Kidney epithelial cell (primary cell): ENCODE measurements at regions not wholly inside any gene's neighbourhood (a gene's known extent, or its start where the extent isn't known, plus 50 kb on each side); places are given as distances from the start of the nearest gene placed in this dataset.
A peak's percentile ranks its signal among the peaks of the same experiment; 100 is the strongest.

ENCODE experiments used
- DNase-seq: peaks from one replicate; pipeline ENCODE4 v3.0.0-alpha.2; 2010; ENCODE audit warnings: low read depth
- H3K27me3 ChIP-seq: 2 replicates; pipeline ENCODE4 v1.6.0; 2011; ENCODE audit warnings: low read length; ENCODE audit not compliant: control insufficient read depth, insufficient read depth
- H3K36me3 ChIP-seq: 2 replicates; pipeline ENCODE4 v1.5.1; 2011; ENCODE audit warnings: low read length; ENCODE audit not compliant: control insufficient read depth, insufficient read depth
- H3K4me3 ChIP-seq: 2 replicates; pipeline ENCODE4 v1.5.1; 2011; ENCODE audit warnings: low read depth, mild to moderate bottlenecking, control low read depth, low read length
- TF ChIP-seq, protein P1 (sequence below): IDR thresholded peaks from 2 replicates; pipeline ENCODE4 v1.5.1; 2011; ENCODE audit warnings: mild to moderate bottlenecking, moderate library complexity, low read length, control low read depth, inconsistent platforms; ENCODE audit not compliant: insufficient read depth, poor library complexity, severe bottlenecking

DNA sequence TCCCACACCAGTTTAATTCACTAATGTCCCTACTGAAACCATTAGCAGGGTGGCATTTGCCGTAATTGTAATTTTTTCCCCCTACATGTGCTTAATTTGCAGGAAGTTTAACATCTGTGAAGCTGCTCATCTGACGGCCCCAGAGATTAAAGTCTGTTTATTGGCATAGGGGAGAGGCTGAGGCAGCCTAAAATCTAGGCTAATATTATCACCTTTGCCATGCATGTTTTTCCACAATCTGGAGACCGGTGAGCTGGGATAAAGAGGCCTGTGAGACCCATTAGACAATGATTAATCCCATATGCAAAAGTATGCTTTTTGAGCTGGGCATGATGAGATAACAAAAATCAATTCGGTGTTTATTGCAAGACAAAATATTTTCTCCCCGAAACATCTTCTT lies 561.2 kb upstream of the ALCAM start:
- TF ChIP-seq, protein P1, sequence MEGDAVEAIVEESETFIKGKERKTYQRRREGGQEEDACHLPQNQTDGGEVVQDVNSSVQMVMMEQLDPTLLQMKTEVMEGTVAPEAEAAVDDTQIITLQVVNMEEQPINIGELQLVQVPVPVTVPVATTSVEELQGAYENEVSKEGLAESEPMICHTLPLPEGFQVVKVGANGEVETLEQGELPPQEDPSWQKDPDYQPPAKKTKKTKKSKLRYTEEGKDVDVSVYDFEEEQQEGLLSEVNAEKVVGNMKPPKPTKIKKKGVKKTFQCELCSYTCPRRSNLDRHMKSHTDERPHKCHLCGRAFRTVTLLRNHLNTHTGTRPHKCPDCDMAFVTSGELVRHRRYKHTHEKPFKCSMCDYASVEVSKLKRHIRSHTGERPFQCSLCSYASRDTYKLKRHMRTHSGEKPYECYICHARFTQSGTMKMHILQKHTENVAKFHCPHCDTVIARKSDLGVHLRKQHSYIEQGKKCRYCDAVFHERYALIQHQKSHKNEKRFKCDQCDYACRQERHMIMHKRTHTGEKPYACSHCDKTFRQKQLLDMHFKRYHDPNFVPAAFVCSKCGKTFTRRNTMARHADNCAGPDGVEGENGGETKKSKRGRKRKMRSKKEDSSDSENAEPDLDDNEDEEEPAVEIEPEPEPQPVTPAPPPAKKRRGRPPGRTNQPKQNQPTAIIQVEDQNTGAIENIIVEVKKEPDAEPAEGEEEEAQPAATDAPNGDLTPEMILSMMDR = no peak

DNA sequence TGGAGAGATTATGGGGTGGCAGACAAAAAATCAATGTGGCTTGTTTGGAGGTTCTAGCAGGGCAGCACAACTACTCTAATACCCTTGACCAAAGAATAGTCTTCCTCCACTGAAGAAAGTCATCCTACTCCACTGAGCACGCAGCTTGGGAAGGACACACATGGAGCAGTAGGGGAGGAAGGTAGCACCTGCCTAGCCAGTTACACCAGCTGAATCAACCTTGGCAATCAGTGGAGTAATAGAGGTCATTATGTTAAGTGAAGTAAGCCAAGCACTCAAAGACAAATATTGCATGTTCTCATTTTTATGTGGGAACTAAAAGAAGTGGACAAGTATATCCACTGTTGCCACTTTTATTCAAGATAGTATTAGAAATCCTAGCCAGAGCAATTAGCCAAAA lies 555.8 kb upstream of the ALCAM start:
- no peak for DNase-seq
- TF ChIP-seq, protein P1 = no peak
- H3K27me3 ChIP-seq = no peaks in the 10 kb centered on the region

More for the DNA sequence above, 561.2 kb upstream of the ALCAM start:
- H3K4me3 ChIP-seq = no peak overlapping the region
- H3K27me3 ChIP-seq = no peaks in the 10 kb centered on the region
- H3K36me3 ChIP-seq = no peaks in the 10 kb centered on the region
- no peak for DNase-seq

DNA sequence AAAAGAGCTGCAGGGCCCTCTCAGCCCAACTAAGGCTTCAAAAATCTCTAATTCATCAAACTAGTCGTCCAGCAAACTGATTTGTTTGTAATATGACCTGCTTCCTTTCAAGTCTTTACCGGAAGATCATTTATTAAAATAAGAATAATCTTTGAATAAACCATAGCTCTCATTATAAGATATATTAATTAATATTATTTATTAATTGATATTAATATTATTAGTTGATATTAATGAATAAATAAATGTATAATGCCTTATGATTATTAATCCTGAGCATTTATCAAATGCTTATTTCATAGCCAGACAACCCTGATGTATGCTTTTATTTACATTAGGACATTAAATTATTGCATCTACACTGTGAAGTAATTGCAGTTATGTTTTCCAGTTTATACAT lies 550.7 kb upstream of the ALCAM start:
- Histone ChIP-seq H3K27me3 (no peaks in the 10 kb centered on the region), H3K4me3 (no peak overlapping the region), H3K36me3 (no peaks in the 10 kb centered on the region)
- DNase-seq = no peak
- TF ChIP-seq, protein P1 = no peak

More for the DNA sequence above, 555.8 kb upstream of the ALCAM start:
- H3K36me3 ChIP-seq = no peaks in the 10 kb centered on the region
- H3K4me3 ChIP-seq = no peak overlapping the region

DNA sequence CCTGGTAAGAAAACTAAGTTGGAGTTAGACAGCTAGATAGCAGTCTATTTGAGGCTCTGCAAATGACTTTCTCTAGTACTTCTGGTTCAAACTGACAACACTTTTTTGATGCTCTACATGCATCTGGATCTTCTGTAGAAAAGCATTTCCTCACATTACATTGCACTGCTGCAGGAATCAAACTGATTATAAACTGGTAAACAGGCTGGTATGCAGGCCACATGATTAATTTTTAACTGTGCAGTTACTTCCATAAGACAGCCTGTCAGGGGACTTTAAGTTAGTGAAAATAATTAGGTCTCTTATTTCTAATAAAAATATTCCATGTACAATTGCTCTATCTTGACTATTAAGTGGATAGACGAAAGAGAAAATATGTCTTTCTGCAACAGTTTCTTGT lies 550.0 kb upstream of the ALCAM start:
- DNase-seq = peak; percentile 2
- H3K27me3 ChIP-seq = no peaks in the 10 kb centered on the region
- TF ChIP-seq, protein P1 = no peak
- H3K36me3 ChIP-seq = no peaks in the 10 kb centered on the region
- H3K4me3 ChIP-seq = no peak overlapping the region

DNA sequence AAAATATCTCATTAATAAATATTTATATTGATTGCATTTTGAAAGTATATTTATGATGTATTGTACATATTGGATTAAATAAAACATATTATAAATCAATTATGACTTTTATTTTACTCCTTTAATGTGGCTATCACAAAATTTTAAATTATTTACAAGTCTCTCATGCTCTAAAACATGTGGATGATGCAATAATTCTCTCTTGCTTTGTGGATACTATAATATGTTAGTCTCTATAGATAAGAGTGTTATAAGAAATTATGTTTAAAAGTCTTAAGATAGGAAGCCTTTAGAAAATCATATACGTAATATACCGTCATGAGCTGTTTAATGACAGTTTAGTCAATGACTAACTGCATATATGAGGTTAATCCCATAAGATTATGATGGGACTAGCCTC lies 547.4 kb upstream of the ALCAM start:
- Histone ChIP-seq H3K36me3 (no peaks in the 10 kb centered on the region), H3K27me3 (no peaks in the 10 kb centered on the region), H3K4me3 (no peak overlapping the region)
- no peak for DNase-seq
- TF ChIP-seq, protein P1 = no peak

DNA sequence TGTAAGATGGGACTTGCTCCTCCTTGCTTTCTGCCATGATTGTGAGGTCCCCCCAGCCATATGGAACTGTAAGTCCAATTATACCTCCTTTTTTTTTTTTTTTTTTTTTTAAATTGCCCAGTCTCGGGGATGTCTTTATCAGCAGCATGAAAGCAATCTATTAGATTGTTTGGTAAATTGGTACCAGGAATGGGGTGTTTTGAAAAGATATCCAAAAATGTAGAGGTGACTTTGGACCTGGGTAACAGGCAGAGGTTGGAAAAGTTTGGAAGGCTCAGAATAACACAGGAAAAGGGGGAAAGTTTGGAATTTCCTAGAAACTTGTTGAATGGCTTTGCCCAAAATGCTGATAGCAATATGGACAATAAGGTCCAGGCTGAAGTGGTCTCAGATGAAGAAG lies 545.8 kb upstream of the ALCAM start:
- TF ChIP-seq, protein P1 = no peak
- no peaks in the 10 kb centered on the region for H3K27me3 ChIP-seq
- H3K4me3 ChIP-seq = no peak overlapping the region
- no peak for DNase-seq
- H3K36me3 ChIP-seq = no peaks in the 10 kb centered on the region
